ENCODE measurements at regions not wholly inside any gene's neighbourhood (a gene's known extent, or its start where the extent isn't known, plus 50 kb on each side); places are given as distances from the start of the nearest gene placed in this dataset.

DNA sequence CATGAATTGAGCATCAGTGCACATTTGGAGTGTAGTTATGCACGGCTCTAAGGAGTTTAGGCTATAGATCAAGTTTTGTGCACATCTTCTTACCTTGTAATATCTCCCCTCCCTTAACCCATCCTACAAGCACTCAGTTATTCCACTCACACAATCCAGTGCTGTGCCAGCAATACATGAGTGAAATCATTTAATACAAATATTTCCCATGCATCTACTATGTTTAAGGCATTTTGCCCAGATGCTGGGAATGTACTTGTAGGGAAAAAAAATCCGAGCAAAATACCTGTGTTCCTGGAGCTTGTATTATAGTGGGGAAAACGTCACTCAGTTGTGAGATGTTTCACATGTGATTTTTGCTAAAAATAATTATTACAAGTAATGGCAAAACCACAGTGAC, 191.6 kb upstream of the LDB2 start:
- Mint-ChIP-seq H3K4me1 (peaks cover 14% of the 10 kb centered on the region), H3K4me3 (no peak overlapping the region), H3K9me3 (no peaks in the 10 kb centered on the region), H3K27me3 (peaks cover 5% of the 10 kb centered on the region), H3K27ac (no peak overlapping the region), H3K36me3 (no peaks in the 10 kb centered on the region)
- DNase-seq, result no peak
- POLR2A ChIA-PET, result no interaction called here
- ATAC-seq (ENCODE audit: low read depth), result no peak

GRCh38 chr4:17085416-17085815, 187.0 kb upstream of the LDB2 start:
- H3K27me3 Mint-ChIP-seq, result peaks cover 5% of the 10 kb centered on the region
- no peaks in the 10 kb centered on the region for H3K36me3 Mint-ChIP-seq
- no peaks in the 10 kb centered on the region for H3K4me1 Mint-ChIP-seq
- H3K4me3 Mint-ChIP-seq, result no peak overlapping the region
- ATAC-seq (ENCODE audit: low read depth) (no peak), DNase-seq (no peak)
- no peak overlapping the region for H3K27ac Mint-ChIP-seq
- POLR2A ChIA-PET, result no interaction called here
- no peaks in the 10 kb centered on the region for H3K9me3 Mint-ChIP-seq

DNA sequence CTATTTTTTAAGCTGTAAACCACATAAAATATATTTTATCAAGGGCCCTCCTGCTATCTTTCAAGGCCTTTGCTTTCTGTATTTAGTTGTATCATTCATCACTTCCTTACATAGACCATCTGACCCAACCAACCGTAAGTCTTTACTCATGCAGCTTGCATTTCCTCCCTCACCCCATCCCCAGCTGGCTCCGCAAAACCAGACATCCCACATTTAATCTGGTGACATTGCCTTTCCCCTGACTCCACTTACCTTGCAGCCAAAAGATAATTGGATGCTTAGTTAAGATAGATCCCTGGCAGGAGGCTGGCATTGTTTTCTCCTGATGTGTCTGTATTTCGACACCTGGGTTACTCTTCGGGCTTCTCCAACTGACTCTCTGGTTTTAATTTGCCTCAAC, 183.7 kb upstream of the LDB2 start:
- Mint-ChIP-seq H3K27ac (no peak overlapping the region), H3K4me1 (no peaks in the 10 kb centered on the region), H3K9me3 (no peaks in the 10 kb centered on the region), H3K36me3 (no peaks in the 10 kb centered on the region), H3K27me3 (peaks cover 5% of the 10 kb centered on the region), H3K4me3 (no peak overlapping the region)
- POLR2A ChIA-PET, result no interaction called here
- no peak for DNase-seq
- ATAC-seq (ENCODE audit: low read depth), result no peak

DNA sequence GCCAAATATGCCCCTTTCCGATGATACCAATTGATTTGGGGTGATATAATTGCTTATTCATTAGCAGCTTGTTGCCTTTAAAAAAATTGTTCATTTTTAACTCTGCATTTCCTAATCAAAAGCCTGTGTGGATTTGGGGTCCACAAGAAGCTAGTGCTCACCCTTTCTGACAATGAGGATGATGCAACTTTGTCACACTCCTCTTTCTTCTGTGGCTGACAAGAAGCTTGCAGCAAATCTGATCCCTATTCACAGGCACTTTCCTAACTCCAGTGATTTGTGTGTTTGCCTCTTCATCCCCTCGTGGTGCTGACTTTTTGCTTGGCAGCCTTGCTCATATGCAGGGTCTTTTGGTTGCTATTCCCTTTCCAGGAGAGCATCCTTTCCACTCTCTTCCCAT, 182.7 kb upstream of the LDB2 start:
- POLR2A ChIA-PET, result no interaction called here
- DNase-seq (no peak), ATAC-seq (ENCODE audit: low read depth) (no peak)
- Mint-ChIP-seq H3K27ac (no peak overlapping the region), H3K4me1 (no peaks in the 10 kb centered on the region), H3K4me3 (no peak overlapping the region), H3K27me3 (peaks cover 5% of the 10 kb centered on the region), H3K9me3 (no peaks in the 10 kb centered on the region), H3K36me3 (no peaks in the 10 kb centered on the region)

GRCh38 chr4:17077105-17077504, 178.7 kb upstream of the LDB2 start:
- Mint-ChIP-seq H3K27me3 (peaks cover 2% of the 10 kb centered on the region), H3K4me1 (no peaks in the 10 kb centered on the region), H3K9me3 (no peaks in the 10 kb centered on the region), H3K36me3 (no peaks in the 10 kb centered on the region), H3K4me3 (no peak overlapping the region), H3K27ac (no peak overlapping the region)
- no peak for DNase-seq
- POLR2A ChIA-PET, result no interaction called here
- no peak for ATAC-seq (ENCODE audit: low read depth)

- DNase-seq, result no peak
- Mint-ChIP-seq H3K4me1 (no peaks in the 10 kb centered on the region), H3K36me3 (no peaks in the 10 kb centered on the region), H3K9me3 (peaks cover 2% of the 10 kb centered on the region), H3K27me3 (no peaks in the 10 kb centered on the region), H3K4me3 (no peak overlapping the region), H3K27ac (no peak overlapping the region)
- POLR2A ChIA-PET, result no interaction called here
- no peak for ATAC-seq (ENCODE audit: low read depth)
These were observed 174.0 kb upstream of the LDB2 start for GRCh38 chr4:17072483-17072882.

DNA sequence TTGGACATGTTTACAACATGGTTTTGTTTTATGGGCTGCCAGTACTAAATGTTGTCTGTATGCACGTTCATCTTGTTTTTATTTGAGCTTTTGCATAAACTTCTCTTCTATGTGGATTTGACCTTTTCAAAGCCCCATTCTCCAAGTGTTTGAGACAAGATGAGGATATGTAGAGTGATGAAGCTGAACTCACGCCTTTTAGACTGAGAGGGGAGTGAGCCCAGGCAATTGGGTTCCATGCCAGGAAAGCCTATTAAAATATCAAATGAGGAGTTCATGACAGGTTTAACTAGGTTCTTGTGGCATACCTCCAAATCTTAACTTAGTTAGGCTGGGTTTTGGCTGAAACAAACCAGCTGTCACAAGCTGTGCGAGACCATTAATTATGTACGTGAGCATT, 170.4 kb upstream of the LDB2 start:
- ATAC-seq (ENCODE audit: low read depth), result no peak
- H3K36me3 Mint-ChIP-seq, result no peaks in the 10 kb centered on the region
- no peak overlapping the region for H3K27ac Mint-ChIP-seq
- H3K9me3 Mint-ChIP-seq, result peaks cover 2% of the 10 kb centered on the region
- H3K4me3 Mint-ChIP-seq, result no peak overlapping the region
- DNase-seq, result no peak
- POLR2A ChIA-PET, result no interaction called here
- H3K4me1 Mint-ChIP-seq, result no peaks in the 10 kb centered on the region
- H3K27me3 Mint-ChIP-seq, result no peaks in the 10 kb centered on the region

DNA sequence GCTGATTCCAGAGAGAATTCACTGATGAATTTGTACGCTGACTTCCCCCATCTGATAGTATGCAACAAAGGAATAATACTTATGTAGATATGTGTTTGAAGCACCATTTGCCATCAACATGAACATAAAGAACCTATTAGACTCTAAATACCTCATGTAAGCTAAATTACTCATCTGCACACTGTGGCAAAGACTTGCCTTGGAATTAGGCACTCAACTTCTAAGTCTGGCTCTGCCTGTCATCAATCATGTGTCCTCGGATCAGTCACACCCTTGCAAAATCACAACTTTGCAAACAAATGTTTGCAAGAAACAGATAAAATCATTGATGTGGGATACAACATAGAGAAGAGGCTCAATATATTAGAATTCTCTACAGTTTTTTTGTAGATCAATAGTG, 169.9 kb upstream of the LDB2 start:
- Mint-ChIP-seq H3K4me3 (no peak overlapping the region), H3K4me1 (no peaks in the 10 kb centered on the region), H3K9me3 (peaks cover 2% of the 10 kb centered on the region), H3K36me3 (no peaks in the 10 kb centered on the region), H3K27me3 (no peaks in the 10 kb centered on the region), H3K27ac (no peak overlapping the region)
- POLR2A ChIA-PET, result no interaction called here
- DNase-seq, result no peak
- ATAC-seq (ENCODE audit: low read depth), result no peak

DNA sequence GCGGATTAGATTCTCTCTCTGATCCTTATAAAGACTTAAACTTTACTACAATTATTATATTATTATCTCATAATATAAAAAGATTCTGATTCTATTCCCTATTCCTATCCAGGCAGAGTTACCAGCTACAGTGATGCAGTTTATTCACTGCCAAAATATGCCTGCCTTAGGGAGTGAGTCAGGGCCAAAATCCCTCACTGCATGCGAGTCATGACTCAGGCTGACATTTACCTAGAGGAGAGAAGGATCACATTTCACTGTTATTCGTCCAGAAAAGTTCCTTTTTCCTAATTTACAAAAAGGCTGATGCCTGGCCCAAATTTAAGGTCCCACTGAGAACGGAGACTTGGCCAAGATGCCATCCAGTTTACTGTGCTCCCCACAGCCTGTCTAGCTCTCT, 168.5 kb upstream of the LDB2 start:
- POLR2A ChIA-PET, result no interaction called here
- Mint-ChIP-seq H3K27ac (no peak overlapping the region), H3K9me3 (peaks cover 2% of the 10 kb centered on the region), H3K4me3 (no peak overlapping the region), H3K4me1 (no peaks in the 10 kb centered on the region), H3K36me3 (no peaks in the 10 kb centered on the region), H3K27me3 (no peaks in the 10 kb centered on the region)
- ATAC-seq (ENCODE audit: low read depth) (no peak), DNase-seq (no peak)

DNA sequence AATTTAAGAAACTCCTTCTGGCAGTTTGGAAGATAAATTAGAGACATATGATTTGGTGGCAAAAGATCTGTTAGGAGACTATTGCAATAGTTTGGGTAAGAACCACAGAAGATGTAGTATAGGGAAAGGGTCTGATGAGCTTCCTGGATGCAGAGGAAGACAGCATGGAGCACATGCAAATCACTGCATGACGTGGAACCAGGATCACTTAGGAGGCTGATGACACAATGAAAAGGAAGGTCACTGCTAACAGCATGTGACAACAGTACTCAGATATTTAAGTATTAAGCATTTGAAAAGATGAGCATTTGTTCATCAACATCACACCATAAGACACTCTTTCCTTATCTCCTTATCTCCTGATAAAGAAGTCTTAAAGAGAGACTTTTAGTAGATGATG, 167.8 kb upstream of the LDB2 start:
- Mint-ChIP-seq H3K36me3 (no peaks in the 10 kb centered on the region), H3K4me1 (no peaks in the 10 kb centered on the region)
- POLR2A ChIA-PET, result no interaction called here

GRCh38 chr4:17065821-17066220, 167.4 kb upstream of the LDB2 start:
- ATAC-seq (ENCODE audit: low read depth), result no peak
- no peak for DNase-seq
- no peaks in the 10 kb centered on the region for H3K27me3 Mint-ChIP-seq
- H3K4me1 Mint-ChIP-seq, result no peaks in the 10 kb centered on the region
- no peaks in the 10 kb centered on the region for H3K36me3 Mint-ChIP-seq
- POLR2A ChIA-PET, result no interaction called here
- H3K27ac Mint-ChIP-seq, result no peak overlapping the region
- H3K4me3 Mint-ChIP-seq, result no peak overlapping the region
- peaks cover 2% of the 10 kb centered on the region for H3K9me3 Mint-ChIP-seq

More for the DNA sequence above, 167.8 kb upstream of the LDB2 start:
- Mint-ChIP-seq H3K4me3 (no peak overlapping the region), H3K27me3 (no peaks in the 10 kb centered on the region), H3K9me3 (peaks cover 2% of the 10 kb centered on the region), H3K27ac (no peak overlapping the region)
- ATAC-seq (ENCODE audit: low read depth) (no peak), DNase-seq (no peak)

GRCh38 chr4:17064959-17065358, 166.5 kb upstream of the LDB2 start:
- DNase-seq (no peak), ATAC-seq (ENCODE audit: low read depth) (no peak)
- H3K9me3 Mint-ChIP-seq, result peaks cover 2% of the 10 kb centered on the region
- no peaks in the 10 kb centered on the region for H3K4me1 Mint-ChIP-seq
- H3K27me3 Mint-ChIP-seq, result no peaks in the 10 kb centered on the region
- H3K4me3 Mint-ChIP-seq, result no peak overlapping the region
- H3K27ac Mint-ChIP-seq, result no peak overlapping the region
- POLR2A ChIA-PET, result no interaction called here
- H3K36me3 Mint-ChIP-seq, result no peaks in the 10 kb centered on the region

- no peak for DNase-seq
- ATAC-seq (ENCODE audit: low read depth), result no peak
- POLR2A ChIA-PET, result no interaction called here
These were observed 165.4 kb upstream of the LDB2 start for GRCh38 chr4:17063888-17064287.

GRCh38 chr4:17060230-17060629, 161.8 kb upstream of the LDB2 start:
- ATAC-seq (ENCODE audit: low read depth), result no peak
- H3K27ac Mint-ChIP-seq, result no peak overlapping the region

More at GRCh38 chr4:17063888-17064287, 165.4 kb upstream of the LDB2 start:
- no peak overlapping the region for H3K4me3 Mint-ChIP-seq
- H3K4me1 Mint-ChIP-seq, result no peaks in the 10 kb centered on the region
- no peaks in the 10 kb centered on the region for H3K9me3 Mint-ChIP-seq
- H3K36me3 Mint-ChIP-seq, result no peaks in the 10 kb centered on the region
- no peaks in the 10 kb centered on the region for H3K27me3 Mint-ChIP-seq
- no peak overlapping the region for H3K27ac Mint-ChIP-seq

DNA sequence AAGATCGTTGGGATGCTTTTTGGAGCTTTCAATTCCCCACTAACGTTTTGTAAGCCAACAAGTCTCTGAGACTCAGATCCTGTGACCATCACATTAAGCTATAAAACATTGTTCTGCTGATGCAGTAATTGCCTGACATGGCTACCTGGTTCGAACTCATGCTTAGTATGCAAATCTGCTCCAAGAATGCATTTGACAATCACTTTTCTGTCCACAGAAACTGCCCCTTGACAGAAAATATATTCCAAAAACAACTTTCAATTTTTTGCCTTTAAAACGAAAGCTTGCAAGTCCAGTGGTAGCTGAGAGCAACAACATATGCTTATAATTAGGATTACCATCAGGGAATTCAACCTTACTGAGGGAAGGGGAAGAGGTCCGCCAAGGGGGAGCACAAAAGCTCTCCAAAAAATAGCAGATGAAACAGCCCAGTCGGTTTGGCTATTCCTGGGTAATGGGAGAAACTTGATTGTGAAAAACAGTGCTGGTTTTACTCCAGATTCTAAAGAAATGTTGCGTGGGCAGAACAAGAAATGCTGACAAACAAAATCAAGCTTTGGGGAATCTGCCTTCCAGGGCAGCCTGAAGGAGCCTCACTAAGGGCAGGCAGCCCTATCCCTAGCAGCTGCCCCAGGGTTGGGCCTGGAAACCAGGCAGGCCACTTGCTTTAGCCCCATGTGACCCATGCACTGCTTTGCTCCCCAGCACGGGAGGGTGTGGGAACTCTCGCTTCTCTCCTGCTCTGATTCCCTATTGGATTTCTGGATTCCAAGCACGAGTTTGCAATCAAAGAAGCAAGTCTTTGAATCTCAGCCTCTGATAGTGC, 160.7 kb upstream of the LDB2 start:
- no peaks in the 10 kb centered on the region for H3K36me3 Mint-ChIP-seq
- no peaks in the 10 kb centered on the region for H3K27me3 Mint-ChIP-seq
- no peaks in the 10 kb centered on the region for H3K4me1 Mint-ChIP-seq
- ATAC-seq (ENCODE audit: low read depth) (no peak), DNase-seq (no peak)
- no peaks in the 10 kb centered on the region for H3K9me3 Mint-ChIP-seq
- POLR2A ChIA-PET, result no interaction called here
- no peak overlapping the region for H3K27ac Mint-ChIP-seq
- no peak overlapping the region for H3K4me3 Mint-ChIP-seq

More at GRCh38 chr4:17060230-17060629, 161.8 kb upstream of the LDB2 start:
- Mint-ChIP-seq H3K9me3 (no peaks in the 10 kb centered on the region), H3K4me1 (no peaks in the 10 kb centered on the region), H3K36me3 (no peaks in the 10 kb centered on the region), H3K27me3 (no peaks in the 10 kb centered on the region), H3K4me3 (no peak overlapping the region)
- POLR2A ChIA-PET, result no interaction called here
- DNase-seq, result no peak

Data from activated naive CD8-positive, alpha-beta T cell treated with anti-CD3 and anti-CD28 coated beads, Interleukin-2, amount 10 ng/mL, durations not matched to agents 7 days and 5 days (primary cell).